CD4-positive, alpha-beta T cell (primary cell): ENCODE measurements at regions not wholly inside any gene's neighbourhood (a gene's known extent, or its start where the extent isn't known, plus 50 kb on each side); places are given as distances from the start of the nearest gene placed in this dataset.

Experiments
- ATAC-seq: fragments of 200-7000 bp; cut with Tn5 transposase; one replicate; pipeline ENCODE4 v1.10.0; 2022; ENCODE audit warnings: mild to moderate bottlenecking; ENCODE audit not compliant: poor library complexity
- CTCF ChIA-PET: fragments of 350-600 bp; sonication (Branson Sonifier 250); formaldehyde crosslinking; loops from one replicate; lab custom pipeline; 2021; ENCODE audit warnings: antibody characterized with exemption, inconsistent platforms; lab: Charles Lee
- POLR2A ChIA-PET: fragments of 350-600 bp; sonication (Branson Sonifier 250); formaldehyde crosslinking; loops from one replicate; lab custom pipeline; 2021; ENCODE audit warnings: antibody characterized with exemption, inconsistent platforms; lab: Charles Lee
- DNase-seq, 14 experiments: peaks; one replicate each; pipeline ENCODE4 v3.0.0-alpha.2; 2013 to 2020; ENCODE audit warnings: mixed read lengths in 2 of 14
- H3K27ac ChIP-seq, 2 donors: one replicate each; pipeline versions ENCODE4 v1.5.1 to v1.7.0; 2013; ENCODE audit warnings: low read length in 2 of 2, low read depth in 1 of 2, mild to moderate bottlenecking in 1 of 2
- H3K27me3 ChIP-seq, 2 experiments: 1 replicate in 1 of 2; 2 replicates in 1 of 2; pipeline versions ENCODE4 v1.6.1 to v1.7.0; 2013; ENCODE audit warnings: low read length in 2 of 2, control low read depth in 1 of 2, mild to moderate bottlenecking in 1 of 2, moderate library complexity in 1 of 2; ENCODE audit not compliant: insufficient read depth in 2 of 2, control insufficient read depth in 1 of 2
- H3K36me3 ChIP-seq: one replicate; pipeline ENCODE4 v1.6.1; 2013; ENCODE audit warnings: low read length, control low read depth; ENCODE audit not compliant: insufficient read depth
- H3K4me1 ChIP-seq: one replicate; pipeline ENCODE4 v1.6.1; 2013; ENCODE audit warnings: low read length, control low read depth; ENCODE audit not compliant: insufficient read depth
- H3K4me3 ChIP-seq: one replicate; pipeline ENCODE4 v1.5.1; 2013; ENCODE audit warnings: mild to moderate bottlenecking, low read length, moderate library complexity
- H3K9me3 ChIP-seq, 2 experiments: 1 replicate in 1 of 2; 2 replicates in 1 of 2; pipeline versions ENCODE4 v1.6.1 to v1.7.0; 2013; ENCODE audit warnings: low read length in 2 of 2, mild to moderate bottlenecking in 2 of 2, control low read depth in 1 of 2, moderate library complexity in 1 of 2; ENCODE audit not compliant: control insufficient read depth in 1 of 2, insufficient read depth in 1 of 2
- H3K27ac Mint-ChIP-seq: one replicate; pipeline ENCODE4 v1.8.0; 2020; ENCODE audit warnings: mixed read lengths
- H3K27me3 Mint-ChIP-seq: one replicate; pipeline ENCODE4 v1.8.0; 2021; ENCODE audit warnings: mixed read lengths
- H3K36me3 Mint-ChIP-seq: one replicate; pipeline ENCODE4 v1.8.0; 2021; ENCODE audit warnings: low read depth, mixed read lengths
- H3K4me1 Mint-ChIP-seq: one replicate; pipeline ENCODE4 v1.8.0; 2021; ENCODE audit warnings: low read depth, mixed read lengths
- H3K4me3 Mint-ChIP-seq: one replicate; pipeline ENCODE4 v1.8.0; 2020; ENCODE audit warnings: mild to moderate bottlenecking, mixed read lengths
- H3K9me3 Mint-ChIP-seq: one replicate; pipeline ENCODE4 v1.8.0; 2020; ENCODE audit warnings: mixed read lengths
- CTCF ChIP-seq: fragments of 200-600 bp; IDR thresholded peaks from one replicate; pipeline ENCODE4 v1.8.0; 2022; ENCODE audit warnings: antibody characterized with exemption, mild to moderate bottlenecking
- intact Hi-C, 2 experiments: fragments of 100-400 bp; cut with DNase I in 1 of 2; cut with micrococcal nuclease in 1 of 2; formaldehyde crosslinking; loops; one replicate each; pipeline versions ENCODE4 v1.15.1 to v1.9.0; 2023 to 2025; cut with DNase I, micrococcal nuclease

DNA sequence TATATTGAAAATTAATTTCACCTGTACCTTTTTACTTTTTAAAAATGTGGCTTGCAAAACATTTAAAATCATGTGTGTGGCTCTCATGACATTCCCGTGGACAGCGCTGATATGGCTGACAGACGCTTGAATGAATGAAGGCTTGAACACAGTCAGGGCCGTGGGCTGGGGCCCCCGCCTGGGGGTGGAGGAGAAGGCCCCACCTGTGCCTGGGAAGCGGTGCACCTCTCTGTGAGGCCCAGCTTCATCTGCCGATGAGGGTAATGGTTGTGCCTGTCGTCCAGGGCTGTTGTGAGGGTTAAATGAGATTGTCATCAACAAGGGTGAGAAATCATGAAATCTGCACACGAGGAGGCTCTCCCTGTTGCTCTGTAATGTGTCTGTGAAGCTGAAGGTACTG, 85.9 kb upstream of the PRR23E start:
- H3K4me1 ChIP-seq, result no peaks in the 10 kb centered on the region
- POLR2A ChIA-PET, result no interaction called here
- ATAC-seq (no peak), DNase-seq (no peak)
- CTCF ChIA-PET, result no interaction called here
- H3K4me1 Mint-ChIP-seq, result no peaks in the 10 kb centered on the region
- H3K9me3 ChIP-seq, result peaks cover 0 to 5% of the 10 kb centered on the region in 2 experiments
- no peaks in the 10 kb centered on the region for H3K36me3 Mint-ChIP-seq
- no peaks in the 10 kb centered on the region for H3K27me3 ChIP-seq
- H3K36me3 ChIP-seq, result no peaks in the 10 kb centered on the region
- H3K27ac ChIP-seq, result no peak overlapping the region
- TF ChIP-seq CTCF, result no peak
- H3K4me3 ChIP-seq, result no peak overlapping the region
- no peaks in the 10 kb centered on the region for H3K27me3 Mint-ChIP-seq
- intact Hi-C loops, result no loop called here
- no peak overlapping the region for H3K4me3 Mint-ChIP-seq
- H3K27ac Mint-ChIP-seq, result no peak overlapping the region
- peaks cover 4% of the 10 kb centered on the region for H3K9me3 Mint-ChIP-seq

DNA sequence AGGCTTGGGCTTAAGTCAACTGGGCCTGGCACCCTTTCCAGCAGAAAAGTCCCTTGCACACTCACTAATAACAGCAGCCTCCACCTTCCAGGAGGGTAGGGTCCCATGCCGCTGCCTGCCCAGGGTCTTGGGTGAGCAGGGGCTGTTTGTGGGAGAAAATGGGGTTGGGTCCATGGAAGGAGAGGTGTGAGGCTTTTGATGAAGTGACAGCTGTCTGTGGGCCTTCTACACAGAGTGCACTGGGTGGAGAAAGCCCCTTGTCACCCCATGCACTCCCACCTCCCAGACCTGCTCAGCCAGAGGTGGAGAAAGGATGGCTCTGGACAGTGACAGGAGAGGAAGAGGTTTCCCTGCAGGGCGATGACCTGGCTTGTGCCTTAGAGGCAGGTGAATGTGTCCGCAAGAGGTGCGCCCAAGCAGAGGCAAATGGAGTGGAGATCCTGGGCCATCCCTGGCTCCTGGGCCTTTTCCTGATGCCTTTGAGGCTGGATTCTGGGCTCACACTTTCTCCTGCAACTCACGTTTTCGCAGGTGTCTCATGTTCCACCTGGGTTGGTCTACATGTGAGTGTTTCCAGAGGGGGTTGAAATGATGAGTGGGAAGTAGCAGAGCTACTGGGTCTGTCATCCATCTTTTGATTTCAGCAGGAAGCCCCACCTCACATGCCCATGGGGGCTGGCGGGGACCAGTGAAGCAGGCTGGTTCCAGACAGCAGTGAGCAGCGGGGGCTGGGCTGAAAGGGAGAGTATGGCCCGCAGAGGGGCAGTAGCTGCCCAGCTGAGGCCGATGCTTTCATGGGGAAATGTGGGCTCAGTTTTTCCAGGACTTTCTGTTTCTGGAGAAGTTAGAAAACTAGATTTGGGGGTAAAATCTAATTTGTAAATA, 85.2 kb upstream of the PRR23E start:
- Histone ChIP-seq H3K4me3 (no peak overlapping the region), H3K9me3 (peaks cover 0 to 5% of the 10 kb centered on the region in 2 experiments), H3K27me3 (no peaks in the 10 kb centered on the region), H3K4me1 (no peaks in the 10 kb centered on the region), H3K27ac (no peak overlapping the region), H3K36me3 (no peaks in the 10 kb centered on the region)
- TF ChIP-seq CTCF, result no peak
- intact Hi-C loops, result no loop called here
- Mint-ChIP-seq H3K27me3 (no peaks in the 10 kb centered on the region), H3K4me1 (no peaks in the 10 kb centered on the region), H3K4me3 (no peak overlapping the region), H3K36me3 (no peaks in the 10 kb centered on the region), H3K27ac (no peak overlapping the region), H3K9me3 (peaks cover 4% of the 10 kb centered on the region)
- ATAC-seq (no peak), DNase-seq (no peak)
- ChIA-PET POLR2A (no interaction called here), CTCF (no interaction called here)

DNA sequence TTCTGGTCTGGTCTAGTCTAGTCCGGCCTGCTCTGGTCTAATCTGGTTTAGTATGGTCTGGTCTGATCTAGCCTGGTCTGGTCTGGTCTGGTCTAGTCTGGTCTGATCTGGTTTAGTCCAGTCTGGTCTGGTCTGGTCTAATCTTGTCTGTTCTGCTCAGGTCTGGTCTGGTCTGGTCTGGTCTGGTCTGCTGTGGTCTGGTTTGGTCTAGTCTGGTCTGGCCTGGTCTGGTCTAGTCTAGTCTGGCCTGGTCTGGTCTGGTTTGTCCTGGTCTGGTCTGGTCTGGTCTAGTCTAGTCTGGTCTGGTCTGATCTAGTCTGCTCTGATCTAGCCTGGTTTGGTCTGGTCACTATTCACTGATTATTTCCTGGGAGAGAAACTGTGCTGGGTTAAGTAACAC, 84.1 kb upstream of the PRR23E start:
- intact Hi-C loops, result no loop called here
- ATAC-seq, result no peak

More for the DNA sequence above, 84.1 kb upstream of the PRR23E start:
- no peak overlapping the region for H3K27ac ChIP-seq
- no peak for DNase-seq
- no peaks in the 10 kb centered on the region for H3K4me1 Mint-ChIP-seq
- no peaks in the 10 kb centered on the region for H3K36me3 ChIP-seq
- no peaks in the 10 kb centered on the region for H3K27me3 Mint-ChIP-seq
- no peaks in the 10 kb centered on the region for H3K36me3 Mint-ChIP-seq
- no peak overlapping the region for H3K27ac Mint-ChIP-seq
- H3K4me3 Mint-ChIP-seq, result no peak overlapping the region
- no peaks in the 10 kb centered on the region for H3K4me1 ChIP-seq
- no peak for TF ChIP-seq CTCF
- H3K27me3 ChIP-seq, result no peaks in the 10 kb centered on the region
- peaks cover 4% of the 10 kb centered on the region for H3K9me3 Mint-ChIP-seq
- H3K9me3 ChIP-seq, result peaks cover 0 to 5% of the 10 kb centered on the region in 2 experiments
- H3K4me3 ChIP-seq, result no peak overlapping the region
- CTCF ChIA-PET, result no interaction called here
- POLR2A ChIA-PET, result no interaction called here
